SK-N-MC (cell line): ENCODE measurements at regions not wholly inside any gene's neighbourhood (a gene's known extent, or its start where the extent isn't known, plus 50 kb on each side); places are given as distances from the start of the nearest gene placed in this dataset.

Source experiments
- EZH2 ChIP-seq: fragments of 200-600 bp; sonication (generic); IDR thresholded peaks from one replicate; pipeline ENCODE4 v1.6.1; 2017; ENCODE audit warnings: antibody characterized with exemption
- FOXP2 ChIP-seq: optimal IDR thresholded peaks from 2 replicates; pipeline ENCODE3; 2011; ENCODE audit warnings: mild to moderate bottlenecking, moderate library complexity; ENCODE audit not compliant: insufficient read depth; ENCODE audit errors: extremely low read length, control extremely low read depth
- POLR2AphosphoS5 ChIP-seq: IDR thresholded peaks from 2 replicates; pipeline ENCODE4 v1.6.1; 2012; ENCODE audit warnings: mild to moderate bottlenecking, low read depth, low read length, borderline replicate concordance

DNA sequence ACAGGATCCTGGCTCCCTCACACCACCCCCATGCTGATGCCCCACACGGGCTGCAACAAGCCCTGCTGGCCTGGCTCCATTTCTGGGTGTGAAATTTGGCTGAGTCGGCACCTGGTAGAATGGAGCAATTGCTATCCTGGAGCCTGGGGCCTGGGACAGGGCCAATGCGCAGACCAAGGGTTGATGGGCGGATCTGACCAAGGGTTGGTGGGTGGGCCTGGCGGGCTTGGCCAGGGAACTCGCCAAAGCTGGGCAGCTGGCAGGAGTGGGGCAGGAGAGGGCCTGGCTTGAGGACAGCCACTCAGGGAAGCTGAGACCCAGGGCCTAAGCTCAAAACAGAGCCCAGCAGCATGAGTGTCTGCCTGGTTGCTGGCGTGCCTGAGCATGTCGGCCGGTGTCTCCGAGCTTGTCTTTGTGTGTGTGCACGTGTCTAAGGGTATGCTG, 70.9 kb upstream of the POU3F1 start:
- TF ChIP-seq EZH2 (no peak), POLR2AphosphoS5 (no peak), FOXP2 (no peak)
